H54 (cell line): ENCODE measurements at regions not wholly inside any gene's neighbourhood (a gene's known extent, or its start where the extent isn't known, plus 50 kb on each side); places are given as distances from the start of the nearest gene placed in this dataset.
"Not testable (repeated sequence)": the region's sequence is repeated elsewhere in the genome, so short reads cannot be mapped to it uniquely, and the experiment has no call there.

Source experiments
- DNase-seq: peaks from one replicate; pipeline ENCODE4 v3.0.0; 2011; ENCODE audit warnings: low spot score, mixed read lengths; ENCODE audit not compliant: insufficient read length
- FAIRE-seq: peaks from 3 replicates; lab custom pipeline; 2011; peaks lifted over from hg19 to GRCh38; lab: Jason Lieb, UNC
- POLR2A ChIP-seq: IDR thresholded peaks from 2 replicates; pipeline ENCODE4 v1.6.1; 2011; ENCODE audit warnings: low read depth, mild to moderate bottlenecking, low read length

GRCh38 chr5:121399879-121400278 is 451.8 kb upstream of the FTMT start:
- no peak for TF ChIP-seq POLR2A
- FAIRE-seq, result no peak
- DNase-seq, result no peak

DNA sequence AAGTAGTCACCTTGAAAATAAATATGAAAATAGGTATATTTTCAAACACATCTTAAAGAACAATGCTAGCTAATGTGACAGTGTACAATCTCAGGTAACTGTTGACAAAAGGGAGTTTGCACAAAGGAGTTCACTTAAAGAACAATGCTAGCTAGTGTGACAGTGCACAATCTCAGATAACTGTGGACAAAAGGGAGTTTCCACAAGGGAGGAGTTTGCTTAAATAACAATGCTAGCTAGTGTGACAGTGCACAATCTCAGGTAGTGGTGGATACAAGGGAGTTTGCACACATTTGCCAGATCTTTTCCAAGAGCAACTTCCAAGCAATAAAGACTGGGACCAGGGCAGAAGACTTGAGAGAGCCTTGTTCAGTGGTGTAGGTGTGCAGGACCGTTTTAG is 442.9 kb upstream of the FTMT start:
- no peak for TF ChIP-seq POLR2A
- FAIRE-seq, result no peak
- DNase-seq, result no peak

- FAIRE-seq, result no peak
- no peak for TF ChIP-seq POLR2A
- no peak for DNase-seq
Observed at GRCh38 chr5:121415270-121415669, 436.4 kb upstream of the FTMT start.

- no peak for TF ChIP-seq POLR2A
- no peak for FAIRE-seq
- DNase-seq, result no peak
Observed at GRCh38 chr5:121421646-121422045, 430.0 kb upstream of the FTMT start.

DNA sequence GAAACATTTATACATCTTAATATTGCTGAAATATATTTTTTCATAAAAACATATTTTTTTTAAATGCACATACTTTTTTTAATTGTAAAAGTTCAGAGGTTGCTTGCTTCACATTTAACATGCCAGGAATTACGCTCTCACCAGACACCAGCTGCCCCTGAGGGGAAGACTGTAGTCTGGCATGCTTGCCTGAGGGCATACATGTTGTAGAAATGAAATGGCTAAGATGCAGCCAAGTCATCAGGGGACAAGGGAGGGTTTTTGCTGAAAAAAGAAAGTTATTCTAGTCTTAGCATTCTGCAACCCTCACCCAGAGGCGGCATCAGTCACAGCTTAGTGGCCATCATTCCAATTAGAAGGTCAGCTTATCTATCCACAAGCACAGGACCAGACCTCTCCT is 426.7 kb upstream of the FTMT start:
- FAIRE-seq (no peak), DNase-seq (no peak)
- TF ChIP-seq POLR2A, result no peak

DNA sequence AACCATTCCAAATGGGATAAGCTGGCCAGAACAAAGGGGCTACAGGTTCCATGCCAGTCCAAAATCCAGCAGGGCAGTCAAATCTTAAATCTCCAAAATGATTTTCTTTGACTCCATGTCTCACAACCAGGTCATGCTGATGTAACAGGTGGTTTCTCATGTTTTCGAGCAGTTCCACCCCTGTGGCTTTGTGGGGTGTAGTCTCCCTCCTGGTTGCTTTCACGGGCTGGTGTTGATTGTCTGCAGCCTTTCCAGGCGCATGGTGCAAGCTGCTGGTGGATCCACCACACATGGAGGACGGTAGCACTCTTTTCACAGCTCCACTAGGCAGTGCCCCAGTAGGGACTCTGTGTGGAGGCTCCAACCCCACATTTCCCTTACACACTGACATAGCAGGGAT is 425.5 kb upstream of the FTMT start:
- no peak for TF ChIP-seq POLR2A
- no peak for FAIRE-seq
- no peak for DNase-seq

DNA sequence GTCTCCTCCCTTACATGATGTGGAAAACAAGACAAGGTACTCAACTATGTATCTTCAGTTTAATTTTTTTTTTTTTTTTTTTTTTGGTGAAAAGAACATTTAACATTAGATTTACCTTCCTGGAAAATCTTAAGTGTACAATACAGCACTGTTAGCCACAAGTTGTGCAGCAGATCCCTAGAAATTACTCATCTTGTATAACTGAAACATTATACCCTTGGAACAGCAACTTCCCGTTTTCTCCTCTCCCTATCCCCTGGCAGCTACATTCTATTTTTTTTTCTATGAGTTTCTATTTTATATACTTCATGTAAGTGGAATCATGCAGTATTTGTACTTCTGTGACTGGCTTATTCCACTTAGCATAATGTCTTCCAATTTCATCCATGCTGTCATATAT is 421.9 kb upstream of the FTMT start:
- FAIRE-seq (no peak), DNase-seq (no peak)
- no peak for TF ChIP-seq POLR2A

DNA sequence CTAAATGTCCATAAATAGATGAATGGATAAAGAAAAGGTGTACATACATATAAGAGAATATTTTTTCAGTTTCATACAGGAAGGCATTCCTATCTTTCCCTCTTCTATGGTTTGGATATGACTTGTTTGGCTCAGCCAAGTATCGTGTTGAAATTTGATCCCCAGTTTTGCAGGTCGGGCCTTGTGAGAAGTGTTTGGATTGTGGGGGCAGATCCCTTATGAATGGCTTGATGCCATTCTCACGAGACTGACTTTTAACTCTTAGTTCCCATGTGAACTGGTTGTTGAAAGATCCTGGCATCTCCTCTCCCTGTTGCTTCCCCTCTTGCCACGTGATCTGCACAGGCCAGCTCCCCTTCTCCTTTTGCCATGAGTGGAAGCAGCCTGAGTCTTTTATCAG is 421.1 kb upstream of the FTMT start:
- TF ChIP-seq POLR2A, result no peak
- no peak for FAIRE-seq
- DNase-seq, result no peak

DNA sequence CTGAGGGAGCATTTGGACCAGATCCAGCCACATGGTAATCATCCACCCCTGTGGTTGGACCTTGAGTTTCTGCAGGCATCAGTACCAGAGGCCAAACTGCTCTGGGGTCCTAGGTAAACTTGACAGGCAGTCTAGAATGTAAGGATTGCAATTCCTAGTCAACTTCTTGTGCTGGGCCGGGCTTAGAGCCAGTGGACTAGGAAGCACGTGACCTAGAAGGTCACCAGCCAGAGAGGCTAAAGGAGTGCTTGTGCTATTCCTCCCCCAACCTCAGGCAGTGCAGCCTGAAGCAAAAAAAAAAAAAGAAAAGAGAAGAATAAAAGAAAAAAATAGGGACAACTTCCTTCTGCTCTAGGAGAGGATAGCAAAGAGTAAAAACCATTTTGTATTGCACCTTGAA is 406.2 kb upstream of the FTMT start:
- no peak for TF ChIP-seq POLR2A
- FAIRE-seq (no peak), DNase-seq (no peak)

- TF ChIP-seq POLR2A, result no peak
- FAIRE-seq (no peak), DNase-seq (no peak)
Observed at GRCh38 chr5:121462441-121462840, 389.2 kb upstream of the FTMT start.

DNA sequence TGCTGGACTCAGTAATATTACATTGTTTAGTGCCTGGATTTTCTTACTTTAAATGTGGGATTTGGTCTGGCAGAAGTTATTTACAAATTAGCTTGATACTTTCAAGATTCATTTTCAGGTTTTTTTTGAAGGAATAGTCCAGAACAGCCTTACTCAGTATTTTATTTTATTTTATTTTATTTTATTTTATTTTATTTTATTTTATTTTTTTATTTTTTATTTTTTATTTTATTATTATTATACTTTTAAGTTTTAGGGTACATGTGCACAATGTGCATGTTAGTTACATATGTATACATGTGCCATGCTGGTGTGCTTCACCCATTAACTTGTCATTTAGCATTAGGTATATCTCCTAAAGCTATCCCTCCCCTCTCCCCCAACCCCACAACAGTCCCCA is 380.5 kb upstream of the FTMT start:
- not testable (repeated sequence) for DNase-seq, FAIRE-seq

GRCh38 chr5:121478636-121479035 is 373.0 kb upstream of the FTMT start:
- no peak for TF ChIP-seq POLR2A
- FAIRE-seq (no peak), DNase-seq (no peak)

DNA sequence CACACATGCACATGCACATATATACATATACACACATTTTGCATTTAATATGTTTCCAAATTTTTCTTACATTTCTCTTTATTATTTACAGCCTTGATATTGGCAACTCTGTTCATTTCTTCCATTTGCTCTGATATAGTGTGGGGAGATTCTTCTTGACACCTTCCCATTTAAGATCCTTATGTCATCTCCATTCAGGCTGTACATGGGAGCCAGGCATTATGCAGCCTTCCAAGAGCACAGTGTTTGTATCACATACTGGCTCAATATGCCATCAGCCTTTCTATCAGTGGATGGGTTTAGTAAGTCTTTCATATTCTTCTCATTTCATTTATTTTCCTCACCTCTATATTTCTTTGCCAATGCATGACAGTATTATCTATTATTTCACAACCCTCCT is 372.3 kb upstream of the FTMT start:
- DNase-seq, result no peak
- TF ChIP-seq POLR2A, result no peak
- no peak for FAIRE-seq

- no peak for TF ChIP-seq POLR2A
- DNase-seq (no peak), FAIRE-seq (no peak)
Observed at GRCh38 chr5:121485281-121485680, 366.4 kb upstream of the FTMT start.

- FAIRE-seq, DNase-seq: not testable (repeated sequence)
Observed at GRCh38 chr5:121485999-121486398, 365.7 kb upstream of the FTMT start.

DNA sequence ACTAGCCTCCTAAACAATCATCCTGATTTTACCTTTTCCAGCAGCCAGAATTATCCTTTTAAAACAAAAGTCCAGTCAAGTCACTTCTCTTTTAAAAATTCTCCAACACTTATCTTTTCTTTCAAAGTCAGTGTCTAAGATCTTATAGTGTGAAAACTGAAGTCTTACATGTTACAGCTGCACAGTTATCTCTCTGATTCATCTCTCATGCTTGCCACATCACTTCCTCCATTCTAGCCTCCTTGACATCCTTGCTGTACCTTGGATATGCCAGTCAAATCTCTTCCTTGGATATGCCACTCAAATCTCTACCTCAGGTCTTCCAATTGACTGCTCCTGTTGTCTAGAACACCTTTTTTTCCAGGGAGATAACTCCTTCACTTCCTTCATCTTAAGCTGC is 361.7 kb upstream of the FTMT start:
- FAIRE-seq (no peak), DNase-seq (no peak)

More for the DNA sequence above, 361.7 kb upstream of the FTMT start:
- TF ChIP-seq POLR2A, result no peak
